WERI-Rb-1 (cell line): ENCODE measurements at regions not wholly inside any gene's neighbourhood (a gene's known extent, or its start where the extent isn't known, plus 50 kb on each side); places are given as distances from the start of the nearest gene placed in this dataset.

ENCODE experiments used
- DNase-seq: peaks from one replicate; pipeline ENCODE4 v3.0.0-alpha.2; 2020
- H3K27ac ChIP-seq: fragments of 250-450 bp; sonication (Bioruptor Pico); 2 replicates; pipeline ENCODE4 v1.5.1; 2020; ENCODE audit warnings: mild to moderate bottlenecking, moderate library complexity
- H3K27me3 ChIP-seq: fragments of 250-450 bp; sonication (Bioruptor Pico); 2 replicates; pipeline ENCODE4 v1.5.1; 2021; ENCODE audit warnings: mild to moderate bottlenecking, low read depth, moderate library complexity; ENCODE audit not compliant: insufficient read depth, severe bottlenecking
- H3K36me3 ChIP-seq: fragments of 250-450 bp; sonication (Bioruptor Pico); 2 replicates; pipeline ENCODE4 v1.5.1; 2020; ENCODE audit warnings: mild to moderate bottlenecking, moderate library complexity
- H3K4me3 ChIP-seq: 2 replicates; pipeline ENCODE4 v1.5.1; 2011; ENCODE audit warnings: low read depth, mild to moderate bottlenecking, control low read depth, low read length
- H3K9me3 ChIP-seq: fragments of 250-450 bp; sonication (Bioruptor Pico); 2 replicates; pipeline ENCODE4 v1.5.1; 2021; ENCODE audit warnings: mild to moderate bottlenecking, moderate library complexity; ENCODE audit not compliant: severe bottlenecking
- TF ChIP-seq, protein P1 (sequence below): IDR thresholded peaks from 2 replicates; pipeline ENCODE4 v1.5.1; 2011; ENCODE audit warnings: low read depth, mild to moderate bottlenecking, control low read depth, inconsistent platforms, low read length

DNA sequence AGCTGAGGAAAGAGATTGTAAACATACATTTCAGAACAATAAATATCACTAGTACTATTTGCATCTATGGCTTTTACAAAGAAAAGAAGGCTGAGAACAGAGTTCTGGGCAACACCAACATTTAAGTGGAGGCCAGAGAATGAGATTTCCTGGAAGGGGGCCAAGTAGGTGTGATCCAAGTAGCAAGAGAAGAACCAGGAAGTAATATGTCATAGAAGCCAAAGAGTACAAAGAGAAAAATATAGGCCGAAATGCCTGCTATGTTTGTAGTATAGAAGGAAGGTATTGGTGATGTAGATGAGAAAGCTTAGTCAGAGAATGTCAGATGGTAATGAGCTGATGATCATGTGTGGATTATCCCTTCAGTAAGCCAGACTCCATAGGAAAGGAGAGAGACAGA, 94.5 kb downstream of the PERP start:
- H3K9me3 ChIP-seq = no peaks in the 10 kb centered on the region
- no peak for DNase-seq
- H3K36me3 ChIP-seq = no peaks in the 10 kb centered on the region
- no peak overlapping the region for H3K27ac ChIP-seq
- H3K4me3 ChIP-seq = no peak overlapping the region
- no peaks in the 10 kb centered on the region for H3K27me3 ChIP-seq
- TF ChIP-seq, protein P1, sequence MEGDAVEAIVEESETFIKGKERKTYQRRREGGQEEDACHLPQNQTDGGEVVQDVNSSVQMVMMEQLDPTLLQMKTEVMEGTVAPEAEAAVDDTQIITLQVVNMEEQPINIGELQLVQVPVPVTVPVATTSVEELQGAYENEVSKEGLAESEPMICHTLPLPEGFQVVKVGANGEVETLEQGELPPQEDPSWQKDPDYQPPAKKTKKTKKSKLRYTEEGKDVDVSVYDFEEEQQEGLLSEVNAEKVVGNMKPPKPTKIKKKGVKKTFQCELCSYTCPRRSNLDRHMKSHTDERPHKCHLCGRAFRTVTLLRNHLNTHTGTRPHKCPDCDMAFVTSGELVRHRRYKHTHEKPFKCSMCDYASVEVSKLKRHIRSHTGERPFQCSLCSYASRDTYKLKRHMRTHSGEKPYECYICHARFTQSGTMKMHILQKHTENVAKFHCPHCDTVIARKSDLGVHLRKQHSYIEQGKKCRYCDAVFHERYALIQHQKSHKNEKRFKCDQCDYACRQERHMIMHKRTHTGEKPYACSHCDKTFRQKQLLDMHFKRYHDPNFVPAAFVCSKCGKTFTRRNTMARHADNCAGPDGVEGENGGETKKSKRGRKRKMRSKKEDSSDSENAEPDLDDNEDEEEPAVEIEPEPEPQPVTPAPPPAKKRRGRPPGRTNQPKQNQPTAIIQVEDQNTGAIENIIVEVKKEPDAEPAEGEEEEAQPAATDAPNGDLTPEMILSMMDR = no peak

DNA sequence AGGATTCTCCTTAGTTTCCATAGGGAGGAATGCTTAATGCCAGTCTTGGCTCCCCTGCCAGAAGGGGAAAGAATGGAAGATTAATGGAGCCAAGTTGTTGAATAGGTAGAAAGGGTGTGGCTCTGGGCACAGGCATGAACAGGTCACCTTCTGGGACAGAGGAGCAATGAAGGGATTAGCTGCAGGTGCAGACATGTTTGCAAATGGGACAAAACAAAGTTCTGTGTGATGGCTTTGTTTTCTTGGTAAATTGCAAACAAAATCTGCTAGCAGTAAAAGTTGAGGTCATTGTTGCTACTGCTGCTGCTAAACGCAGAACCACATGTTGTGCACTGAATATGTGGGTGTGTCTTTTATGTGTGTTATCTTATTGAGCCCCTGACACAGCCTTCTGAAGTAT, 93.3 kb downstream of the PERP start:
- Histone ChIP-seq H3K27me3 (no peaks in the 10 kb centered on the region), H3K9me3 (no peaks in the 10 kb centered on the region), H3K4me3 (no peak overlapping the region), H3K27ac (no peak overlapping the region), H3K36me3 (no peaks in the 10 kb centered on the region)
- TF ChIP-seq, protein P1 = no peak
- DNase-seq = no peak

DNA sequence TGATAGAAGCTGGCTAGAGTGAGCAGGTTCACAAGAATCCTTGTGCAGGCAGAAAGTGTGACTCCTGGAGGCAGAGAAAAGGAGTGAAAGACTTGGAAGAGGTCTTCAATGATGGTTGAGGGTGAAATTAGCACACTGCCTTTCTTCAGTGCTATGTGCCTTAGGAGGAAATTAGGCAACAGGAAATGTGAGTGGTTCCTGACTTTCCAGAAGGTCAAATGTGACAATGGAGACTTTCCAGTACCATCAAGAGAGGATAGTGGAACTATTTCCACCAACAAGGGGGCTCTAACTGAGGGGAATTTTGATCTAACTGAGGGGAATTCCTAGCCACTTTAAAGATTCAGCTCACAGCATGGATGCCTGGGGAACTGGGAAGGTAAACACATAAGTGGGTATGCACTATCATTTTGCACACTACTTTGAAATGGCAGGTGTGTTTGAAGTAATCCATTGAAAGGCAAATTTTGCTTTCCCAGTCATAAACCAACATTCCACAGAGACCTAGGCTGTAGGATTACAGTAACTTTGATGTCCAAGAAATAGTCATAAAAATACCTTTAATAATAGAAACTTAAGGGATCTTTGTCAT, 90.0 kb downstream of the PERP start:
- DNase-seq = no peak
- H3K27me3 ChIP-seq = no peaks in the 10 kb centered on the region
- no peaks in the 10 kb centered on the region for H3K9me3 ChIP-seq

DNA sequence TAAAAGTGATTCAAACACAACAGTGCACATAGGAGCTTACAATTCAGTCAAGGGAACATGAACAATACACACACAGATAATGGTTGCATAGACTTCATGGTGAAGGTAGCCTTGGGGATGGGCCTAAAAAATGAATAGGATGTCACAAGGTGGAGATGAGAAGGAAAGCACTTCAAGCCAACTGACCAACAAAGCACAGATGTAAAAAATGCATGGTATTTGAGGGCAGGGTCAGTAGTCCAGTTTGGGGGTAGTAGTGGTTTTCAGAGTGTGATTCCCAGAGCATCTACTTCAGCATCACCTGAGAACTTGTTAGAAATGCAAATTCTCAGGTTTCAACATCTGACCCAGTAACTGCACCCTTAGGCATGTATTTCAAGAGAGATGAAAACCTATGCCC, 88.9 kb downstream of the PERP start:
- DNase-seq = no peak
- Histone ChIP-seq H3K27ac (no peak overlapping the region), H3K27me3 (no peaks in the 10 kb centered on the region), H3K36me3 (no peaks in the 10 kb centered on the region), H3K4me3 (no peak overlapping the region), H3K9me3 (no peaks in the 10 kb centered on the region)
- TF ChIP-seq, protein P1 = no peak

More for the DNA sequence above, 90.0 kb downstream of the PERP start:
- Histone ChIP-seq H3K4me3 (no peak overlapping the region), H3K27ac (no peak overlapping the region), H3K36me3 (no peaks in the 10 kb centered on the region)
- TF ChIP-seq, protein P1 = no peak

DNA sequence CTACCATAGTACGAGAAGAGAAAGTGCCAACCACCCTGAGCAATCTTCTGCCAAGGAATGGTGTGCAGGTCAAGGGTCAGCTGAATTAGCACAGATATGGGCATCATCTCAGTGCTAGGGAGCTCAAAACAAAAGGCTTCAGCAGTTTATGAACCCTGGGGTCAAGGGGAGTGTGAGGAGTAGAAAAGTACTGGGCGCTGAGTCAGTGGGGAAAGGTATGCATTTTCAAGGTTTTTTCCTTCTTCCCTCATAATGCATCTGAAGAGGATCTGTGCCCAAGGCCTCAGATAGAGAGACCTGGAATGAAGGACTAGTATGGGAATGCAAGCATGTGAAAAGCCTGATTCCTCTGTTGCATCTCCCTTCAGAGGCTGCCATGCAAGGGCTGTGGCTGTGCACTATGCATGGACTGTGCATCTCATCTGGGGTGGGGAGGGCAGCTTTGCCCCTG, 81.7 kb downstream of the PERP start:
- H3K36me3 ChIP-seq = no peaks in the 10 kb centered on the region
- H3K9me3 ChIP-seq = no peaks in the 10 kb centered on the region
- no peaks in the 10 kb centered on the region for H3K27me3 ChIP-seq
- no peak for DNase-seq
- TF ChIP-seq, protein P1 = no peak
- no peak overlapping the region for H3K4me3 ChIP-seq
- H3K27ac ChIP-seq = no peak overlapping the region

DNA sequence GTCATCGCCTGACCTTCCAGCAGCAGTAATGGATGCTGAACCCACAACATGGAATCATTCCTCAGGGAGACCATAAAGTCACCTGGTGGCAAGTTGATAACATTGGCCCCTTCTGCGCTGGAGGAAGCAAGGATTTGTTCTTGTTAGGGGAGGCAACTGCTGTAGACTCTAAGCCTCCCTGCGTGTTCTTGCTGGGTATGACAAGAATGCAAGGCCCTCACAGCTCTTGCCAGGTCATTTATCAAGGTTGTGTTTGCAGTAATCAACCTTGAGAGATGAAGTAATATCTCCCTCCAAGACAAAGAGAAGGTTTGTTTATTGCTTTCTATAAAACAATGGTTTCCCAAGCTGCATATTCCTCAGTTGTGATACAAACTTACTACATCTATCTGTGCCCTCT, 80.9 kb downstream of the PERP start:
- DNase-seq = no peak
- Histone ChIP-seq H3K27me3 (no peaks in the 10 kb centered on the region), H3K9me3 (no peaks in the 10 kb centered on the region), H3K27ac (no peak overlapping the region), H3K36me3 (no peaks in the 10 kb centered on the region), H3K4me3 (no peak overlapping the region)
- TF ChIP-seq, protein P1 = no peak
